ENCODE measurements at regions not wholly inside any gene's neighbourhood (a gene's known extent, or its start where the extent isn't known, plus 50 kb on each side); places are given as distances from the start of the nearest gene placed in this dataset.

DNA sequence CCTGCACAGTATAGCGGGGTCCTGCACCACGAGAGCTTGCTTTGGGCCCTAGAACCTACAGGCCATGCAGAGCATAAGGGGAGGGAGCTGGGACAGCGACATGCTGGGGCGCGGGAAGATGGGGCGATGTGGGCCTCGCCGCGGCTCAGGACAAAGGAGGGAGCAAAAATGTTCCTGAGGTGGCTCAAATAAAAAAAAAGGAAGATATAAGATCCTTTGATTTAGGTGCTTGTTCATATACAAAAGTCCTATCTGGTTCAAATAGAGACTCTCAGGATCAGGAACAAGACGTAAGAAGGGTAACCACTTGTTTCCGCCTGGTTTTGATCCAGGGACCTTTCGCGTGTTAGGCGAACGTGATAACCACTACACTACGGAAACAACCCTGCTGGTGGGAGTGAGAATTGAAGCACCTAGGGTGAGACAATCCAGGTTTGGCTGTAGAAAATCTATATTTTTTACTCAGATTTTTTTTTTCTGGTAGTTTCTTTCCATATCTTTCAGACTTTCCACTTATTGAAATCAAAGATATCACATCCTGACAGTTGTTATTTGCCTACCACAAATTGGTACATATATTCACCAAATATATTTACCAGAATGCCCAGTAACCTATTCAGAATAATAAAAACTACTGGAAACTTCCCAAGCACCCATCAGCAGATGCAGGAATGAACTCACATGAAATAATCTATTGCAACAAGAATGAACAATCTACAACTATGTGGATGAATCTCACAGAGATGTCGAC, 177.9 kb upstream of the ZNF184 start (continued):
- TF ChIP-seq, protein P1, sequence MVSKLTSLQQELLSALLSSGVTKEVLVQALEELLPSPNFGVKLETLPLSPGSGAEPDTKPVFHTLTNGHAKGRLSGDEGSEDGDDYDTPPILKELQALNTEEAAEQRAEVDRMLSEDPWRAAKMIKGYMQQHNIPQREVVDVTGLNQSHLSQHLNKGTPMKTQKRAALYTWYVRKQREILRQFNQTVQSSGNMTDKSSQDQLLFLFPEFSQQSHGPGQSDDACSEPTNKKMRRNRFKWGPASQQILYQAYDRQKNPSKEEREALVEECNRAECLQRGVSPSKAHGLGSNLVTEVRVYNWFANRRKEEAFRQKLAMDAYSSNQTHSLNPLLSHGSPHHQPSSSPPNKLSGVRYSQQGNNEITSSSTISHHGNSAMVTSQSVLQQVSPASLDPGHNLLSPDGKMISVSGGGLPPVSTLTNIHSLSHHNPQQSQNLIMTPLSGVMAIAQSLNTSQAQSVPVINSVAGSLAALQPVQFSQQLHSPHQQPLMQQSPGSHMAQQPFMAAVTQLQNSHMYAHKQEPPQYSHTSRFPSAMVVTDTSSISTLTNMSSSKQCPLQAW (CRISPR knock-in tag; IDR thresholded peaks at IDR 0.05), result 0 out of 2 replicates have a peak, but pooled peaks have one; percentile 7
- TF ChIP-seq YEATS2 (CRISPR knock-in tag; IDR thresholded peaks at IDR 0.05; ENCODE audit: borderline replicate concordance) (peak; percentile 64; the same call in 1 of the 2 replicates), ZNF30 (CRISPR knock-in tag; IDR thresholded peaks at IDR 0.05) (no peak), FOXJ3 (CRISPR knock-in tag; IDR thresholded peaks at IDR 0.05; ENCODE audit: borderline replicate concordance) (peak; percentile 62; the same call in 1 of the 2 replicates), LCORL (IDR thresholded peaks at IDR 0.05) (no peak), LCORL (CRISPR knock-in tag; IDR thresholded peaks at IDR 0.05) (no peak), POGZ (CRISPR knock-in tag; IDR thresholded peaks at IDR 0.05) (peak; percentile 43; the same call in 1 of the 2 replicates), SP1 (IDR thresholded peaks at IDR 0.05) (no peak), SP1 (CRISPR knock-in tag; IDR thresholded peaks at IDR 0.05) (0 out of 2 replicates have a peak, but pooled peaks have one; percentile 46), SP5 (CRISPR knock-in tag; IDR thresholded peaks at IDR 0.05; ENCODE audit: borderline replicate concordance, low read depth) (no peak), SIN3A (IDR thresholded peaks at IDR 0.05; ENCODE audit: borderline replicate concordance, low read depth, low read length) (no peak), IRF2 (CRISPR knock-in tag; IDR thresholded peaks at IDR 0.05) (peak; percentile 81), GABPA (IDR thresholded peaks at IDR 0.05; ENCODE audit: low read depth, low read length) (no peak), GABPA (CRISPR knock-in tag; IDR thresholded peaks at IDR 0.05; ENCODE audit: low read depth) (peak; percentile 46; the same call in 1 of the 2 replicates), ZNF232 (CRISPR knock-in tag; IDR thresholded peaks at IDR 0.05; ENCODE audit: borderline replicate concordance) (peak; percentile 75; the same call in 1 of the 2 replicates)
- TF ChIP-seq, protein P2, sequence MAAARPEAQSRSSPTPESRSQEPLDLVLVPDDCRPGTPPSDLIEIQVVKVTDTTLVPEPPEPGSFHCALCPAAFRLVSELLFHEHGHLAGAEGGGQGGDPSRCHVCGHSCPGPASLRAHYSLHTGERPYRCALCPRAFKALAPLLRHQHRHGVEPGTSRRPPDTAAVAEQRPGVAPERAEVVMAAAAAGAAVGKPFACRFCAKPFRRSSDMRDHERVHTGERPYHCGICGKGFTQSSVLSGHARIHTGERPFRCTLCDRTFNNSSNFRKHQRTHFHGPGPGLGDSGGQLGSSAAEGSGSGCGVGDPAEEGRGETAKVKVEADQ (CRISPR knock-in tag; IDR thresholded peaks at IDR 0.05; ENCODE audit: borderline replicate concordance), result peak; percentile 65; the same call in 1 of the 2 replicates
- TF ChIP-seq, protein P3, sequence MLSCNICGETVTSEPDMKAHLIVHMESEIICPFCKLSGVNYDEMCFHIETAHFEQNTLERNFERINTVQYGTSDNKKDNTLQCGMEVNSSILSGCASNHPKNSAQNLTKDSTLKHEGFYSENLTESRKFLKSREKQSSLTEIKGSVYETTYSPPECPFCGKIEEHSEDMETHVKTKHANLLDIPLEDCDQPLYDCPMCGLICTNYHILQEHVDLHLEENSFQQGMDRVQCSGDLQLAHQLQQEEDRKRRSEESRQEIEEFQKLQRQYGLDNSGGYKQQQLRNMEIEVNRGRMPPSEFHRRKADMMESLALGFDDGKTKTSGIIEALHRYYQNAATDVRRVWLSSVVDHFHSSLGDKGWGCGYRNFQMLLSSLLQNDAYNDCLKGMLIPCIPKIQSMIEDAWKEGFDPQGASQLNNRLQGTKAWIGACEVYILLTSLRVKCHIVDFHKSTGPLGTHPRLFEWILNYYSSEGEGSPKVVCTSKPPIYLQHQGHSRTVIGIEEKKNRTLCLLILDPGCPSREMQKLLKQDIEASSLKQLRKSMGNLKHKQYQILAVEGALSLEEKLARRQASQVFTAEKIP (CRISPR knock-in tag; IDR thresholded peaks at IDR 0.05; ENCODE audit: borderline replicate concordance), result no peak
- TF ChIP-seq, protein P4, sequence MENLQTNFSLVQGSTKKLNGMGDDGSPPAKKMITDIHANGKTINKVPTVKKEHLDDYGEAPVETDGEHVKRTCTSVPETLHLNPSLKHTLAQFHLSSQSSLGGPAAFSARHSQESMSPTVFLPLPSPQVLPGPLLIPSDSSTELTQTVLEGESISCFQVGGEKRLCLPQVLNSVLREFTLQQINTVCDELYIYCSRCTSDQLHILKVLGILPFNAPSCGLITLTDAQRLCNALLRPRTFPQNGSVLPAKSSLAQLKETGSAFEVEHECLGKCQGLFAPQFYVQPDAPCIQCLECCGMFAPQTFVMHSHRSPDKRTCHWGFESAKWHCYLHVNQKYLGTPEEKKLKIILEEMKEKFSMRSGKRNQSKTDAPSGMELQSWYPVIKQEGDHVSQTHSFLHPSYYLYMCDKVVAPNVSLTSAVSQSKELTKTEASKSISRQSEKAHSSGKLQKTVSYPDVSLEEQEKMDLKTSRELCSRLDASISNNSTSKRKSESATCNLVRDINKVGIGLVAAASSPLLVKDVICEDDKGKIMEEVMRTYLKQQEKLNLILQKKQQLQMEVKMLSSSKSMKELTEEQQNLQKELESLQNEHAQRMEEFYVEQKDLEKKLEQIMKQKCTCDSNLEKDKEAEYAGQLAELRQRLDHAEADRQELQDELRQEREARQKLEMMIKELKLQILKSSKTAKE (CRISPR knock-in tag; IDR thresholded peaks at IDR 0.05; ENCODE audit: borderline replicate concordance), result no peak
- TF ChIP-seq, protein P5, sequence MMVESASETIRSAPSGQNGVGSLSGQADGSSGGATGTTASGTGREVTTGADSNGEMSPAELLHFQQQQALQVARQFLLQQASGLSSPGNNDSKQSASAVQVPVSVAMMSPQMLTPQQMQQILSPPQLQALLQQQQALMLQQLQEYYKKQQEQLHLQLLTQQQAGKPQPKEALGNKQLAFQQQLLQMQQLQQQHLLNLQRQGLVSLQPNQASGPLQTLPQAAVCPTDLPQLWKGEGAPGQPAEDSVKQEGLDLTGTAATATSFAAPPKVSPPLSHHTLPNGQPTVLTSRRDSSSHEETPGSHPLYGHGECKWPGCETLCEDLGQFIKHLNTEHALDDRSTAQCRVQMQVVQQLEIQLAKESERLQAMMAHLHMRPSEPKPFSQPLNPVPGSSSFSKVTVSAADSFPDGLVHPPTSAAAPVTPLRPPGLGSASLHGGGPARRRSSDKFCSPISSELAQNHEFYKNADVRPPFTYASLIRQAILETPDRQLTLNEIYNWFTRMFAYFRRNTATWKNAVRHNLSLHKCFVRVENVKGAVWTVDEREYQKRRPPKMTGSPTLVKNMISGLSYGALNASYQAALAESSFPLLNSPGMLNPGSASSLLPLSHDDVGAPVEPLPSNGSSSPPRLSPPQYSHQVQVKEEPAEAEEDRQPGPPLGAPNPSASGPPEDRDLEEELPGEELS (CRISPR knock-in tag; IDR thresholded peaks at IDR 0.05), result peak; percentile 53; the same call in 1 of the 2 replicates

Data from HepG2 (cell line).